DMS153 treated with DMSO at 0.1 percent for 48 hours (cell line): ENCODE measurements at regions not wholly inside any gene's neighbourhood (a gene's known extent, or its start where the extent isn't known, plus 50 kb on each side); places are given as distances from the start of the nearest gene placed in this dataset.

Experiments used
- DNase-seq: peaks from one replicate; lab custom pipeline; 2025; ENCODE audit not compliant: unreplicated experiment; lab: John Stamatoyannopoulos, UW

DNA sequence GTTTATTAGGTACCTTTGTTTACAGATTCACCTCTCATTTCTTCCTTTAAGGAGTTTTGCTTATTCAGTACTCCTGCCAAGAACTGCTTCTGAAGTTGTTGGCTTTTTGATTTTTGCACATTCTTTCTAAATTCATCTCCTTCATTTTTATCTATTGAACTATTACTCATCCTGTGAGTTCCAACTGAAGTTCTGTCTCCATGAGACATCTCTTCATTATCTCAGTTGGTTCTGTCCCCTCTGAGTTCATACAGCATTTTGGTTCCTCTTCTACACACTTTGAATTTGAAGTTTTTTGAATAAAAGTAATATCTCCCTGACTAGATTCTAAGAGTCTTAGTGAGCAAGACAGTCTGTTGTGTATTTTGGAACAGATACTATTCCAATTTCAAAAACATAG lies 299.7 kb downstream of the OTOL1 start:
- DNase-seq: no peak

DNA sequence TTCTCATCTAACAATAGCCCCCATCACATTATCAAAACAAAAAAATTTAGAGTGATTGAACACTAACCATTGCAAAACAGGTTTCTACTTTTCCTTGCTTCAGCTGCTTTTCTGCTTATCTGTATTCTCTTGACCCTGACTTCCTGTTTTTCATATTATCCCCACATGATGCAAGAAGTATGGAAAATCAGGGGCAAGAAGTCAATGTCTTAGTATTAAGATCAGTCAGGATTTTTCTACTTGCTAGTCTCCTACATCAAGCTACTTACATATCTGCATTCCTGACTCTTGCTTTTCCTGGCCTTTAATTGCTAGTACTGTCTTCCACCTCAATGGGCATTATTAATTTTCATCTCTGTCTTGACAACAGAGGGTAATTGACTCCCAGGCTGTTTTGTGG lies 300.2 kb downstream of the OTOL1 start:
- no peak for DNase-seq

DNA sequence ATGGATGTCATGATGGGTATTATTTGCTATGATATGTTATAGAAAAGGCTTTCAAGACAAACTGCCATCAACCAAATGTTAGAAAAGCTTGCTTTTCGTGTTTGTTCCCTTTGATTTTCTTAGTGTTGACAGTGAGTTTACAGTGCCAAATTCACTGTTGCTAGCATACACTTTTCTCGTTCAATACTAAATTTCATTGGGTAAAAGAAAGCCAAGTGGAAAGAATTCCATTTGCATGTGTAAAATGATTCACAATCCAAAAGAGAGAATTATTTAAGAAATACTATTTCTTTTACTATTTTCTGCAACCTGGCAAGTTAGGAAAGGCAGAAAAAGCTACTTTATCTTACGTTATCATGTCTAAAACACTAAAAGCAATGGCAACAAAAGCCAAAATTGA lies 301.4 kb downstream of the OTOL1 start:
- DNase-seq: no peak

DNA sequence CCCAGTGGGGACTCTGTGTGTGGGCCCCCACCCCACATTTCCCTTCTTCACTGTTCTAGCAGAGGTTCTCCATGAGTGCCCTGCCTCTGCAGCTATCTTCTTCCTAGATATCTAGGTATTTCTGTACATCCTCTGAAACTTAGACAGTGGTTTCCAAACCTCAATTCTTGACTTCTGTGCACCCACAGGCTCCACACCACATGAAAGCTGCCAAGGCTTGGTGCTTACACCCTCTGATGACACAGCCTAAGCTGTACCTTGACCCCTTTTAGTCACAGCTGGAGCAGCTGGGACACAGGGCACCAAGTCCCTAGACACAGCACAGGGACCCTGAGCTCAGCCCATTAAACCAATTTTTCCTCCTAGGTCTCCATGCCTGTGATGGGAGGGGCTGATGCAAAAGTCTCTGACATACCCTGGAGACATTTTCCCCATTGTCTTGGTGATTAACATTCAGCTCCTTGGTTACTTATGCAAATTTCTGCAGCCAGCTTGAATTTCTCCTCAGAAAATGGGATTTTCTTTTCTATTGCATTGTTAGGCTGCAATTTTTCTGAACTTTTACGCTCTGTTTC lies 304.5 kb downstream of the OTOL1 start:
- DNase-seq: no peak

DNA sequence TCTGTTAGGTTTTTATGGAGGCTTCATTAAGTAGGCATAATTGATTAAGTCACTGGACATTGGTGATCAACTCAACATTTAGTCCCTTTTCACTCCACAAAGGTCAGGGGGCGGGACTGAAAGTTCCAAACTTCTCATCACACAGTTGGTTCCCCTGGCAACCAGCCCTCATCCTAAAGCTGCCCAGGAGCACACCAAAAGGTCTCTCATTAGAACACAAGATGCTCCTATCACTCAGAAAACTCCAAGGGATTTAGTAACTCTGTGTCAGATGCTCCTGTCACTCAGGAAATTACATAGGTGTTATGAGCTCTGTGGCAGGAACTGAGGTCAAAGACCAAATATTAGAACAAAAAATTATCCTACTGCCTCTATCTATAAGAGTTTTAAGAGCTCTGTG lies 321.5 kb downstream of the OTOL1 start:
- no peak for DNase-seq

DNA sequence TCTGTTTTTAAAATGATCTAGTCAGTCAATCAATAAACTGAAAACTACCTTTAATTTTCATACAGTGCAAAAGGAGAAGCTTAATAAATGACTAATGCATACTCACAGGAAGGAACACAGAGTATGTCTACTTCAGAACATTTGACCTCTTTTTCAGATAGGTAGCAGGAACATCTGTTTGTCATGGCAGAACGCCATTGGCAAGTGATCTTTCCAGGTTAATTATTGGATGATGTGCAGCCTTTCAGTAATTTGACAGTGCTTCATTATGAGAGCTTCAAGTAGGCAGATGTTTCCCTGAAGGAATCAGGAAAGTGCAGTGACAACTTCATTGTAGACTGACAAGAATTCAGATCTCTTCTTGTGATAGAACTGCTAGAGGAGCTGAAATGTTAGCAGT lies 325.0 kb downstream of the OTOL1 start:
- no peak for DNase-seq

DNA sequence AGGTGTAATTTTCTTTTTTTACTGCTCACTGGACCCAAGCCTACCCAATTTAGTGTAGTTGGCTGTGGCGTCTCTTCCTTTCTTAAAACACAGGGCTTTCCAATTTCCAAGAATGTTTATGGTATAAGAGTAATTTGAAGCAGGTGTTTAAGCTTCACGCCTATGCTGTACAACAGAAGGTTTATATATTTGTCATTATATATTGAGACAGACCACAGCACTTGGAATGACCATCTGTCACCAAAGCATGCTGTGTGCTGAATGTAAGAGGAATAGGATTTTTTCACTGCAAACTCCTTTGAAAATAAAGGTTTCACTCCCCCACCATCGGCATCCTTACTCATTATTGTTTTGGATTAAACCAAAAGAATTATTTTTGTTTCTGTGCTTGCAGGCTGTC lies 325.7 kb downstream of the OTOL1 start:
- no peak for DNase-seq

DNA sequence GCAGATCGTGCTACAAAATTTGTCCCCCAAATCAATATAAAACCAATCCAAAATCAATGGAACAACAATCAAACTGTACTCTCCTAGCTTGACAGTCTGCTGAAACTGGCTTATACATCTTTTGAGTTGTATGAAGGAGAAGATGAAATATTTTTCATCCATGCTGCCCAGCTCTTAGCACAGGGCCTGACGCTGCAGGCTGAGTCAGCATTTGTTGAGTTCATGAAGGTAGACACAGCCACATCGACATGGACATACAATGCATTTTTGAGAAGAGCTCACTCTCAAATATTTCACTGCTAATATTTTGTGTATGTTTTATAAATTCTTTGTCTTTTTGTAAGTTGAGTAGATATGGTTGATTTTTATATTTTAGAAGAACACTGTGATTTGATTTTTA lies 327.3 kb downstream of the OTOL1 start:
- no peak for DNase-seq

DNA sequence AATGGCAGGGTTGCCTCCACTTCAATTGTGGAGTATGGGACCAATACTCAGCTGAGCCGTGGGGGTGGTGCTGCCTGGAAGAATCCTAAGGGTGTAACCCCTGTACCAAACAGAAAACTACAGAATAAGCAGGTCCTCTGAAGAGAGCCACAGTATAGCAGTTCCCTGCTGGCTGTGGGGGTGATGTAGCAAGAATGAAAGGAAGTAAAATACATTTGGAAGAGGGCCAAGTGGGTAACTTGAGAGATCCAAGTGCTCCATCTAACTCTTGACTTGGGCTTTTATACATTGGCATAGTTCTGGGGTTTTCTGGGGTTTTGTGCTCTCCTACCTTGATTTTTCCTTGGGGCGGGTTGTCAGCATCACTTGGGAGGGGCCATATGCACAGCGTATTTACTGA lies 341.4 kb downstream of the OTOL1 start:
- no peak for DNase-seq

DNA sequence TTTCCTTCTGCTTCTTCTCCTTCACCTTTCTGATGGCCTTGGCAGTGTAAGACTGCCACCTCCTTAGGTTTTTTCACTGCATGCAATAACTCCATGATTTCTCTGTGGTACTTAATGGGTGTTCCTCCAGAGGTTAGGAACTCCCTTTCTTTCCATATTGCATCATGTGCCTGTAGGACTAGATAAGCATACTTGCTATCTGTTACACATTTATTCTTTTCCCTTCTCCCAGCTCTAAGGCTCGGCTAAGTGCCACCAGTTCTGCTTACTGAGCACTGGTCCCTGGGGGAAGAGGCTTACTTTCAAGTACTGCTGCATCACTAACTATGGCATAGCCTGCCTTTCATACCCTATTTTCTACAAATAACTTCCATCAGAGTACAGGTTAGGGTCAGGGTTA lies 351.8 kb downstream of the OTOL1 start:
- no peak for DNase-seq

DNA sequence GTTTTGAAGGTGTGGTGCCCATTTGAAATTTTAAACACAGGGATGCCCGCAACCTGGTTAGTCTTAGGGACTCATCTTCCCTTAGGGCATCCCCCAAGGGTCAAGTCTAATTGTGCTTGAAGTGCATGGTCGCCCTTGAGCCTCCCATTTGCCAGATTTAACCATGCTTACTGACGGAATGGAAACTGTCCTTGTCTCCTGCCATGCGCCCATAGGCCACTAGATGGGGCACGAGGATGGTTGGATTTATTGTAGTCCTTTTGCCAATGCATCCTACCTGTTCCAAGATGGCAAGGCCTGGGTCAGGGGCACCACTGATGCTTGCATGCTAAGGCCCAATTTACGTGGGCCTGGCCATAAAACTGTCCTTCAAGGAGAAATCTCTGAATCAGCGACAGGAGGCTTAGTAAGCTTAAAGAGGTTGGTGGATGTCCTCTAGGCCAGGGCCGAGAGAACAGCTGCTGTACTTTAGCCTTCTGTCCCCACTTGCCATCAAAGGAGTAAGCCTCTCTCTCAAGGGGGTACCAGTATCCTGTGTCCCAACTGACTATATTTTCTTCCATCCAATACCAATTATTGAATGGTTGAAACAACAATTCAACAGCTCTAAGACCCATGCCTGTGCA lies 355.4 kb downstream of the OTOL1 start:
- DNase-seq: no peak

DNA sequence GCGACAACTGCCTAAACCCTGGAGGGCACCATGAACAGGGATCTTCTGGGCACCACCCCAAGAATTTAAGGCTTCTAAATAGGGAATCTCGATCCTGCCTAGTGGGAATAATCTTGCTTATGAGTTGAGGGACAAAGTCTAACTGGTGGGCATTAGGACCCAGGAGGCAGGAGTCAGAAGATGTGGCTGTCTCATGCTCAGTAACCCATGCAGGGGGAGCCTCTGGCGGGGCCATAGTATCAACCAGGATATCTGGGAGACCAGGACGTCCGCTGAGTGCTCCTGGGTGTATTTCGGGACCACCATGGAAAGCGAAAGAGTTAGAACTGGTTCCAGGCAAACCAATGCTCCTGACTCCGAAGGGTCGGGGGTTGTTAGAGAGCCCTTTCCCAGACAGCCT lies 356.1 kb downstream of the OTOL1 start:
- no peak for DNase-seq

DNA sequence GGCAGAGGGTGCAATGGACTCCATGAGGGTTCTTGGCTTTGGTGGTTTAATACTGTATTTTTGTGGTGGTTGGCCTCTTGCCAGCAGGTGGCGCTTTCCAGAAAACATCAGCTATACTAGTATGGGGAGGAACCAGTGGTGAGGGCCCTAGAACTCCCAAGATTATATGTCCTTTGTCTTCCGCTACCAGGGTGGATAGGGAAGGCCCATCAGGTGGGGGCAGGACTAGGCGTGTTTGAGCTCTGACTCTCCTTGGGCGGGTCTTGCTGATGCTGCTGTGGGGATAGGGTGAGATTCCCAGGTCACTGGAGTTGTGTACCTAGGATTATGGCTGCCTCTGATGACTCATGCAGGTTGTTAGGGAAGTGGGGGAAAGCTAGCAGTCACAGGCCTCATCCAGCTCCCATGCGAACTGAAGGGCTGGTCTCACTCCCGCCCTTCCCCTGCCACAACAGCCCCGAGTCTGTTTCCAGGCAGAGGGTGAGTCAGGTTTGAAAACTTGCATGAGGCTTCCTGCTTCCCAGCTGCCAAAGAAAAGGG lies 357.7 kb downstream of the OTOL1 start:
- DNase-seq: no peak

DNA sequence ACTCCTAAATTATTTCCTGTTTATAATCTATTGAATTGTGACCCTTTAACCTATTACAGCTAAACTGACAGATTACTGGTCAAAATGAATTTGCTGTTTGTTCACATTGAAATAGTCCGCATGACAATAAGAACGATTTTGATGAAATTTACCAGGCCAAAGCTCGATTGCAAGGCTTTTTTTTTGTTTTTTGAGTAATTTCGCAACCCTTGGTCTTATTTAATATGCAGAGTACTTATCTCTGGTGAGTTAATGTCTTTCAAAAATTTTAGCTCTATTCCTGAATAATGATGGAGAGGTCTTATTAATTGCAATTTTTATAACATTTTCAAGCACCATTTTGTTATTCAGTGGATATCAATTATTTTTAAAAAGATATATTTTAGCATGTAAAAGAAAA lies 362.4 kb downstream of the OTOL1 start:
- no peak for DNase-seq

DNA sequence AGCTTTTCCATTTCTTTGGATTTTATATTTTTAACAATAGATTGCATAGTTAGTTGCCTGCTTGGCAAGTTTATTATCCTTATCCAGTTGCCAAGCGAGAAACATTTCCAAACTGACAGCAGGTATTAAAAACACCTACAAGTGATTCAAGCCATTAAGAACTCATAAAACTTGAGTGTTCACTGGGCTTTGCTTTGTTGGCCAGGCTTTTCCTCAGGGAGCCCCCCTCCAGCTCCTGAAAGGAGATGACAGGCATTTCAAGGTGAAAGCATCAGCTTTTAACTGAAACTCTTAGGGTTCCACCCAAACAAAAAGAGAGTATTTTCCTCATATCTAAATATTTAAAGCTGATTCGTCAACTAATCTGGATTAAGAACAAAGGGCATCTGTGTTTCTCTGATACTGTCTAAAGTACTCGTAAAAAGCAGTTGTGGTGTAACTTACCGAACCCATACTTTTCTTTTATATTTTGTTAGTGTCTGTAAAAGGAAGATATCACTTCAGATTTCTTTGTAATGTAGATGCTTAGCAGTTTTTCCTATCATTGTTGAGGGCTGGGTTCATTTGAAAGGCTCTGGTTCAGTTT lies 363.4 kb downstream of the OTOL1 start:
- no peak for DNase-seq

DNA sequence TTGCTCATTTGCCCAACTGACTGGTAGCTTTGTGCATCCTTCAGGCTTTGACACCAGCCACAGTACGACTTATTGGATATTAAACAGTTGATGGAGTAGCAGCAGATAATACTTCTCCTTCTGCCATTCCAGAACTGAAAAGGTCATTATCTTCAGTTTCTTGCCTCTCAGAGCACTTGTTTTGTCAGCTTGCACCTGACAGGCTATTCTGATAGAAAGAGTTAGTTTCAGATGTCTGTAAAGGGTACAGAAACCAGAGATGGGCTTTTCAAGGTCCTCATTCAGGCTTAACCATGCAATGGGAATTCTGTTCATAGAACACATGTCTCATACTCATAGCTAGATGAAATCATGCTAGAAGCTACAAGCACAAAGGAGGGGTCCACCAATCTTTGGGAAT lies 367.2 kb downstream of the OTOL1 start:
- DNase-seq: no peak

DNA sequence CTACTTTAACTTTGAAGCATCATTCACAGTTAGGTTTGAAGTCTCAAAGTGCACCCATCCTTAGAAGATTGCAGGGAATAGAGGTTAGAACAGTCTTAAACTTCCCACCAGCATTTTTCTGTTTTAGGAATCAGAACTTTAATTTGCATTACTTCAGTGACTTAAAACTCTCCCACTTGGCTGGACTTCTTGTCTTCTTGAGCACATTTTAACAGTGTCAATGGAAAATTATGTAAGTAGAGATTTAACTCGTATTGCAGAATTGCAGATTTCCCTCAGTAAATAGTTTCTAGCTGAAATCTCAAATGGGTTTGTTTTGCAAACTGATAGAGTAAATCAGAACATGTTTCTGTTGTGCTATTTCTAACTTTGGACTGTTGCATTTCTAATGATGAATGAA lies 369.6 kb downstream of the OTOL1 start:
- DNase-seq: no peak

DNA sequence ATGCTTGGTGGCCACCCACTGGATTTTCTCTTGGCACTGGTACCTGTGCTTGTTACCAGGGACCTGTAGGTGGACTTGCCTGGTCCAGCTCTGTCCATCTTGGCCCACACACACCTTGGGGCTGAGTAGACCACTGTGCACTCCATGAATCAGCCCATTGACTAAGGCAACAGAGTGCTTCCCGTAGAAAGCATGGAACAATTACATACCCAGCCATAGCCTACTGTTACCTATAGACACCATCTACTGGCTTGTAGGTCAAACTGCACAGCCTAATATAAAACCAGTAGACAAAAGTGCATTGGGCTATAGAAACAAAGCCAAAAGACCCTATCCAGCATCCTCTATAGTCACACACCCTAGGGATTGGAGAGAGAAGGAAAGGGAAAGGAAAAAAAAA lies 378.9 kb downstream of the OTOL1 start:
- no peak for DNase-seq

DNA sequence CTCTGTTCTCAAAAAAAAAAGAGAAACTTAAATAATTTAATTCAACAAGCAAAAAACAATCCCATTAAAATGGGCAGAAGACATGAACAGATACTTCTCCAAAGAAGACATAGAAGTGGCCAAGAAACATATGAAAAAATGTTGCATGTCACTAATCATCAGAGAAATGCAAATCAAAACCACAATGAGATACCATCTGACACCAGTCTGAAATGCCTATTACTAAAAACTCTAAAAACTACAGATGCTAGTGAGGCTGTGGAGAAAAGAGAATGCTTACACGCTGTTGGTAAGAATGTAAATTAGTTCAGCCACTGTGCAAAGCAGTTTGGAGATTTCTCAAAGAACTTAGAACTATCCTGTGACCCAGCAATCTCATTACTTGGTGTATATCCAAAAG lies 382.9 kb downstream of the OTOL1 start:
- no peak for DNase-seq

DNA sequence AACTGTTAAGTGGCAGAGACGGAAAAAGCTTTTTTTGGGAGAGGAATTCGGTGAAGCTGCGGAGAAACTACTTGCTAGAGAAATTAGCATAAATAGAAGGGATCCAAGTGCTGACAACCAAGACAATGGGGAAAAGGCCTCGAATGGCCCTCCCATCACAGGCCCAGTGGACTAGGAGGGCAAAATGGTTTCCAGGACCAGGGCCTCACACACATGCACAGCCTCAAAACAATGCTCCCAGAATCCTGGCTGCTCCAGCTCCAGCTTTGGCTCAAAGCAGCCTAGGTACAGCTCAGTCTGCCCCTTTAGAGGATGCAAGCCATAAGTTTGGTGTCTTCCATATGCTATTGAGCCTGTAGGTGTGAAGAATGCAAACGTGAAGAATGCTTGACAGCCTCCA lies 388.2 kb downstream of the OTOL1 start:
- no peak for DNase-seq

DNA sequence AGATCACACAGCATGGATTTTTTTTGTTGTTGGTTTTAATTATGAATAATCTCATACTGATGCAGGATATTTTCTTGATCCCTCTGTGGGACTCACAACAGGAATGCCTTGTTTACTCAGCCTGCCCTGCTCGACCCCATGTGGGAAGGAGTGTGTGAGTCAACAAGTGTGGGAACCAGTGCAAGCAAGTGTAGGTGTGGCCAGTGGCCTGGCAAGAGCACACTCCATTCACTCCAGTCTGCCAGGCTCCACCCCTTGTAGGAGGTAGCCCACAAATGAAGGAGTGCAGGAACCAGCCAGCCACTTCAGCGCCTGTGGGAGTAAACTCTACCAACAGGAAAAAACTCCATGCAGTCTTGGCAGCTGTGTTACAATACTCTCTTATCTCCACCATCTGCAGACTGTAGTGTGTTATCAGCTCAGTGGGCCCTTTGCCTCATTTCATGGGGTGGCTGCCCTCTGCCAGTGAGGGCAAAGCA lies 393.6 kb downstream of the OTOL1 start:
- DNase-seq: no peak

DNA sequence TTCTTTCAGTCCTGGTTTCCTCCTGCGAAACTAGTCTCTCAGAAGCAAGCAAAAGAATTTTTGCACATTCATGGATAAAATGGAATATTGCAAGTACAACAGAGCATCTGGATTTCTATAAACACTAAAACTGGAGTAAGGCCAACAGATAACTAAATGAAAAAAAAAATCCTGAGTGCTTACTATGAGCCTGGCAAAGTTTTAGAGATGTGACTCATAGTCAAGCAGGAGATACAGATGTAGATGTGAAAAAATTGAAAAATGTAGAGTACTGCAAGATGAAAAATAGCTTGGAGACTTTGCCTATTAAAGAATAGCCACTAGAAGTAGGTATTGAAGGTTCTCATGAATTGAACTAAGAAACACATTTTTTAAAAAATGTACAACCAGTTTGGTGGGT lies 397.4 kb downstream of the OTOL1 start:
- no peak for DNase-seq

DNA sequence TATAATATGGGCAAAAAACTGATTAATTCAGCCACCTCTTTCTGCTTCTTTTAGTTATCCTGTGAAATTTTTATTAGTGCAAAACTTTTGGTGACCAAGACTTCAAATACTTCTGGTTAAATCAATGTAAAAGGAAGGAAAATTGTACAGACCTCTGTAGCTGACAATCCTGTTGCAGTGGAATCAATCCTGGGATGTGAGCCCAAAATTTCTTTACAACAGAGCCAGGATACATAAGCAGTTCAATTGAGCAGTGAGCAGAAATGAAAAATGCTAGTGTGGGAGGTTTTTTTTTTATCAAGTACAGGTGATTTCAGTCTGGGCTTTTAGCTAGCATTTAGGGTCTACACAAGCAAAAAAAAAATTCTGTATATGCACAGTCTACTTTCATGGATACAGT lies 398.0 kb downstream of the OTOL1 start:
- DNase-seq: no peak
